ENCODE measurements at regions not wholly inside any gene's neighbourhood (a gene's known extent, or its start where the extent isn't known, plus 50 kb on each side); places are given as distances from the start of the nearest gene placed in this dataset.
"Not testable (repeated sequence)": the region's sequence is repeated elsewhere in the genome, so short reads cannot be mapped to it uniquely, and the experiment has no call there.

DNA sequence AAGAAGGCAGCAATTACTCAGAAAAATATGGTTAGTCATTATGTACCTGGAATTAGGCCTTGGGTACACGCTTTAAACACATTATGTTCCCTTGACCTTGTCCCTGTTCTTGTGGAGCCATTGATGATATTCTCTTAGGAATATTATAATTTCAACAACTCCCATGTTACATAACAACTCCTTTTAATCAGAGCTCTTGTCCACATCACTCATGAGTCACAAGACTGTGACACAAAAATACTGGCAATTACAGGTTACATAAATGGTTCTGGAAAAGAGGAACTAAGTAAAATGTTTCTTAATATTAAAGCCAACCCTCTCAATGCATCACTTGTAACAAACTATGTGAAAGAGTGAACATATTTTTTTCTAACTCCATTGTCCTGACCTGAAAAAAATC is 143.8 kb upstream of the PCLO start:
- ATAC-seq = no peak
- intact Hi-C loops (cut with DNase I, micrococcal nuclease) = no loop called here
- no peak for DNase-seq

DNA sequence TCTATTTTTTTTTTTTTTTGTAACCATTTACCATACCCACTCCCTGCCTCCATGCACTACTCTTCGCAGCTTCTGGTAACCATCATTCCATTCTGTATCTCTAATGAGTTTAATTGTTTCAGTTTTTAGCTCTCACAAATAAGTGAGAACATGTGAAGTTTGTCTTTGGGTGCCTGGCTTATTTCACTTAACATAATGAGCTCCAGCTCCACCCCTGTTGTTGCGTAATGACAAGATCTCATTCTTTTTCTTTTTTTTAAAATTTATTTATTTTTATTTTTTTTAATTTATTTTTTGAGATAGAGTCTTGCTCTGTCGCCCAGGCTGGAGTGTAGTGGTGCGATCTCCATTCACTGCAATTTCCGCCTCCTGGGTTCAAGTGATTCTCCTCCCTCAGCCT is 142.3 kb upstream of the PCLO start:
- intact Hi-C loops (cut with DNase I, micrococcal nuclease) = no loop called here
- DNase-seq (no peak), ATAC-seq (no peak)

DNA sequence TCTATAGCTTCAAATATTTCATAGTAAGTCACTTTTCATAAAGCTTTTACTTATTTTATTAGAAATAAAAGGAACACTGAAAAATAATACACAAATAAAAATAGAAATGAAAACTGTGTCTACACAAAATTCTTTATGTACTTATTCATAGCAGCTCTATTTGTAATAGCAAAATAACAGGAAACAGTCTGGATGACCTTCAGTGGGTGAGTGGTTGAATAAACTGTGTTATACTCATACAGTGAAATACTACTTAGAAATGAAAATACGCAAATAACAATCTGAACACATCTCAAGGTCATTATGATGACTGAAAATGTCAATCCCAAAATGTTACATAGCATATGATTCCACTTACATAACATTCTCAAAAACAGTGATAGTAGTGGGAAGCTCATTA is 138.7 kb upstream of the PCLO start:
- intact Hi-C loops (cut with DNase I, micrococcal nuclease) = no loop called here

DNA sequence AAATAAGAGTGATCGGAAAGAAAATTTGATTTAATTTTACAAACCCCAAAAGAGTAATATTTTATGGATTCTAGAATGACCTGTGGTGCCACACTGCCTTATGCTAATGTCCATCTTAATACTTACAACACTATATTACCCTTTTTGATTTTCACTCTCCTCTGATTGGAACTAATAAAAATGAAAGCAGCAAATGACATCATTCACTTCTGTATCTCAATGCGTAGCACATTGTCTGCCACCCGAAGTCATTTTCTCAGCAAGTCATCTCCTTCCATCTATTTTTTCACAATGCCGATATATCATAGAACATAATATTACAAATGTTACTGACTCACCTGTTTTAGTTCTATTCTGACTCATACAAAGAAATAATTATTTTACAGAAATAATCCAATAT is 127.5 kb upstream of the PCLO start:
- ATAC-seq (no peak), DNase-seq (no peak)
- intact Hi-C loops (cut with DNase I, micrococcal nuclease) = no loop called here

More for the DNA sequence above, 138.7 kb upstream of the PCLO start:
- DNase-seq (no peak), ATAC-seq (no peak)

DNA sequence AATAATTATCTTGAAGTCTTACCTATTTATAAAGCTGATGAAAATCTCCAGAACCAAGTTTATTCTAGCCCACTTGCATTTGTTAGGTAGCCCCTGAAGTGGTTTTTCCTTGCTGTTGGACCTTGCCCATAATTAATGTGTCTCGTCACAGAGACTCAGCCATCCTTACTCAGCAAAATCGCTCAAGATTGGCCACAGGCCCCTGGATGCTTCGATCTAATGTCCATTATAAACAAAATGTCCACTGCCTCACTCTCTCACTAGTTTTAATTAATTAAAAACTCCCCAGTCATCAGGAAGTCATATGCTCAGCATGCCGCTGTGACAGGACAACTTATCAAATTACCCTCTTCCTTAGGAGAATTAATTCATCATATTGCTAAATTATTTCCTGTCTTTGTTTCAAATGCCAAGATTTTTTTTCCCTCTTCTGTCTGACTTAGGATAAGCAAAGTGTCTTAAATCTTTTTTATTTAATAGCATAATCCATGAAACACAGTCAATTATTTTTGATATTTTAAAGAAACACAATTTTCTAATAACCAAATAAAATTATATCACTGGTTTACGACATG is 126.8 kb upstream of the PCLO start:
- intact Hi-C loops (cut with DNase I, micrococcal nuclease) = no loop called here
- DNase-seq (no peak), ATAC-seq (no peak)

DNA sequence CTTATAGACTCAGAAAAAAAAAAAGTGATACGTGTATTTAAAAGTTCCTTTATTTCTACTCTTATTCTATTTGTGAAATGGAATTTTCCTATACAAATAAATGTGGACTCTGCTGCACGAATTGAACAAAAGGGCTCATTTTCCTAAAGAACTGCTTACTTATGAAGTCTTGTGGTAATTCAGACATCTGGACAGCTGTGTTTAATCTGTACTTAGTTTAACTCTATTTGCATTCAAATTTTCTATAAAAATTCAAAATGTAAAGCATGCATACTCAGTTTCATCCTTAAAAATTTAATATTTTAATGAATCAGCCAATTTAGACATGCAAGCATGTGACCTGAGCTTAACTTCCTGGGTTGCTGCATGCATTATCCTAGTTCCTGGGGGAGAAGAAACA is 118.0 kb upstream of the PCLO start:
- intact Hi-C loops (cut with DNase I, micrococcal nuclease) = no loop called here
- DNase-seq = no peak
- ATAC-seq = no peak

DNA sequence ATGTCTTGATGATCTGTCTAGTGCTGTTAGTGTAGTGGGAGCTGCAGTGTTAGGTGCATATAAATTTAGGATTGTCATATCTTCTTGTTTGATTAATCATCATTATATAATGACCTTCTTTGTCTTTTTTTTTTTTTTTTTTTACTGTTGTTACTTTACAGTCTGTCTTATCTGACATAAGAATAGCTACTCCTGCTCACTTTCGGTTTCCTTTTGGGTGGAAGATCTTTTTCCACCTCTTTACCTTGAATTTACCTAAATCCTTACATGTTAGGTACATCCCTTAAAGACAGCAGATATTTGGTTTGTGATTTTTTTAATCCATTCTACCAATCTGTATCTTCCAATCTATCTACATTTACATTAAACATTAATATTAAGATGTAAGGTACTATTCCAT is 113.6 kb upstream of the PCLO start:
- intact Hi-C loops (cut with DNase I, micrococcal nuclease) = no loop called here
- ATAC-seq = no peak

DNA sequence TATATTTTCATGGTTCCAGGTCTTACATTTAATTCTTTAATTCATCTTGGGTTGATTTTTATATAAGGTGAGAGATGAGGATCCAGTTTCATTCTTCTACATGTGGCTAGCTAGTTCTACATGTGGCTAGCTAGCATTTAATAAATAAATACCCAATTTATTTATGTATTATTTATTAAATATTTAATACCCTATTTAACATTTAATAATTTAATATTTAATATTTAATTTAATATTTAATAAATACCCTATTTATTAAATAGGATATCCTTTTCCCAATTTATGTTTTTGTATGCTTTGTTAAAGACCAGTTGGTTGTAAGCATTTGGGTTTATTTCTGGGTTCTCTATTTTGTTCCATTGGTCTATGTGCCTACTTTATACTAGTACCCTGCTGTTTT is 111.0 kb upstream of the PCLO start:
- ATAC-seq (no peak), DNase-seq (no peak)
- intact Hi-C loops (cut with DNase I, micrococcal nuclease) = no loop called here

More for the DNA sequence above, 113.6 kb upstream of the PCLO start:
- no peak for DNase-seq

DNA sequence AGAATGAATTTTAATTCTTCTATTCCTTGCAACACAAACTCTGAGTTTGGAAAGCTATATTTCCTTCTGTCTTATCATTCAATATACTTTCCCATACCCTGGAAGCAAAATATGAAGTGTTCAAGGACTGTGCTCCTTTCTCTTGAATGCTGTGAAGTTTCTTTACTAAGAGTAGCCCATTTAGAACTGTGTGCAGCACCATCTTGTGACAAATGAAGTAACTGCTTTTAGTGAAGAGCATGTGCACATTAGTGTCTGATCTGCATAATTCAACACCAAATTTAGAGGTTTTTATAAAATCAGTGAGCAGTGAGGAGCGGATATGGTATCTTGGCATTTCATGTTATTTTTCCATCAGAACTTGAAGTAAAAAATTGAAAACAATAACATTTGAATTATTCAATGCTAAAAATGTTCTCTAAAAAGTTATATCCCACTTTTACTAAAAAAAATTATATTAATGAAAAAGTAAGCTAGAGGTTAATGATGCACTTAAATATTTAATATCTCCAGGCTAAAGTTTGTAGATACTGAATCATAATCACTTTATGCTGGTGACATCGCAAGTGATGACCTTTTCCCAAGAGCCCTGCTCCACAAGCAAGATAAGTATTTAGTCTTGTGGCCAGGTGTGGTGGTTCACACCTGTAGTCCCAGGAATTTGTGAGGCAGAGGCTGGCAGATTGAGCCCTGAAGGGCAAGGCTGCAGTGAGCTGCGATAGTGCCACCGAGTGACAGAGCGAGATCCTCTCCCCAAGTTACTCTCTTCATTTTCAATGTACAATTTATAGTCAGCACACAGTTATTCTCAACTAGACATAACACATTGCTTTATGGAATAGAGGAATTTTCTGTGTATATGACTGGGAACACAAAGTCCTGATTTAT is 108.8 kb upstream of the PCLO start:
- no peak for DNase-seq
- intact Hi-C loops (cut with DNase I, micrococcal nuclease) = no loop called here
- peak; percentile 67 for ATAC-seq

DNA sequence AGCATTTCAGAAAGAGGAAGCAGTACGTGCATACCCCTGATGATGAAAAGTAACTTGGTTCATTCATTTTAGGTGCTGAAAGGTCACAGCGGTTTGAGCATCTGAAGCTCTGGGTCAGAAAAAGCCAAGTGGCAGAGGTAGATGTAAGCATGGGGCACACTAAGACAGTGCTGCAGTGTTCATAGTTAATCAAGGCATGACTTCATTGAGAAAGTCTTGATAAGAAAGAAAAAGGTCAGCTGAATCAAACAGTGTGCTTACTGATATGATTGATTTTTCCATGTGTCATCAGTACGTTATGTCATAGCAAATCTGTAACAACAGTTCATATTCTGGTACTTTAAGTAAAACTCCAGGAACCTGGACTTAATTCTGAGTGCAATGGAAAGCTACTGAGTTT is 107.7 kb upstream of the PCLO start:
- intact Hi-C loops (cut with DNase I, micrococcal nuclease) = no loop called here
- ATAC-seq (no peak), DNase-seq (no peak)

DNA sequence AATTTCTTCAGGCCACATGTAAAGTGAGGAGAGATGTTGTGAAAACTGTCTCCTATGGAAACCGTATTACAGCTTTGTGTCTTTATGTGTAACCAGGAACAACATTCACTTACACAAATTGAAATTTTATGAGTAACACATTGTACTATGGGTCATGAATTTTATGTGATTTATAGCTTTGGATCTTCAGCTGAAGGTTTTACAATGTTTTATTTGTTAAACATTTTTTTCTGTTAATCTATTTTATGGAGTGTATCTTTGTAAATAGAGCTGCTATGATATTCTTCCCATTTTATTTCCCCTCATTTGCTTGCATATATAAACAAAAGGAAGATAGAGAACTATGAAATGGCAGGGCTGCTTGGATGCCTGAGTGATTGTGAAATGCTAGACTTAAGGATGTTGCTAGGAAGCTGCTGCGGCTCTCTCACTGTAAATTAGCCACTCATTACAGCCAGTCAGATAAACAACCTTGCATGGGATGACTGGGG is 104.5 kb upstream of the PCLO start:
- intact Hi-C loops (cut with DNase I, micrococcal nuclease) = no loop called here
- DNase-seq (no peak), ATAC-seq (peak; percentile 91)

DNA sequence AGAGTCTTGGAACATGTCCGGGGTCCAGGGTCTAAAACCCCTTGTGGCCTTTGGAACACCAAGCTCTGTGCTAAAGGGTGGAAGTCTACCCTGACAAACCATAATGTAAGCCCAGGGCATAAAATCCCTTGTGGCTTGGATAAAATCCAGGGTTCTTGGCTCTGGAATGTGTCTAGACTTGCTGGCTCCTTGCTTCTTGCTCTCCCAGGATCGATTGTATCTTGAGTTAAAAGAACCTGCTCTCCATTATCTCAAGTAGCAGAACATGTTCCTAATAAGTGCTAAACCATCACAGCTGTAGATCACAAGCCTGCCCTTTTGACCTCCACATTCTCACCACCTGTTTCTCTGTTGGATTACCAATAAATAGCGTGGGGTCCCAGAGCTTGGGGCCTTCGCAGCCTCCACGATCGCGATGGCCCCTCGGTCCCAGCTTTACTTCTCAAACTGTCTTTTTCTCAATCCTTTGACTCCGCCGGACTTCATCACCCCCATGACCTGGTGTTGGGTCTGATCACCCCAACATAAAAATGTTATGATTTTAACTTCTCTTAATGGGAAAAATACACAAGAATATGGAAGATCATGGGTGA is 100.9 kb upstream of the PCLO start:
- intact Hi-C loops (cut with DNase I, micrococcal nuclease); DNase-seq; ATAC-seq: not testable (repeated sequence)

DNA sequence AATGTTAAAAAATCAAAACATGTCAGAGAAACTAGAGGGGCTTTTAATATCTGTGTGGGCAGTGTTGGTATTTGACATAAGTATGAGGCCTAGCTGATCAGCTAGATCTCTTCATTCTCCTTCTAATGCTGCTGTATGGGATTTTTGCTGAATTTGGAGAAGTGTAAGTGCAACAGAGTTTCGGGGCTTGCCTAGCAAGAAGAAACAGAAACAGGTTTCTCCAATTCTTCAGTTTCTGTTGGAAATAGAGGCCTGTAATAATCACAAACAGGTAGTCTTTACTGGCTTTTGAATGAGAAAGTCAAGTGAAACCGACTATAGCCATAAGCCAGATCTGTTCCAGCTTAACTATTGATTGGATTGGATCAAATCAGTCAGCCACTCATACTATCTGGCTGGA is 96.4 kb upstream of the PCLO start:
- intact Hi-C loops (cut with DNase I, micrococcal nuclease) = no loop called here
- DNase-seq (no peak), ATAC-seq (no peak)

DNA sequence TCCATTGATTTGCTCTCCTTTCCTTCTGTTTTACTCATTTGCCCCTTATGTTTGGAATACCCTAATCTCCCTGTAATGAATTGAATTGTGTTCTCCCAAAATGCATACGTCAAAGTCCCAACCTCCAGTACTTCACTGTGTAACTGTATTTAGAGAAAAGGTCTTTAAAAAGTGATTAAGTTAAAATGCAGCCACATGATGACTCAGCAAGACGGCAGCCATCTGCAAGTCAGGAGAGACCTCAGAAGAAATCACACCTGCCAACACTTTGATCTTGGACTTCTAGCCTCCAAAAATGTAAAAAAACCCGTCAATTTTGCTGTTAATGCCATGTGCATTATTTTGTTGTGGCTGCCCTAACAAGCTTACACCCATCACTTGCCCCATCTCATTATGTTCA is 85.3 kb upstream of the PCLO start:
- DNase-seq (no peak), ATAC-seq (no peak)
- intact Hi-C loops (cut with DNase I, micrococcal nuclease) = no loop called here

DNA sequence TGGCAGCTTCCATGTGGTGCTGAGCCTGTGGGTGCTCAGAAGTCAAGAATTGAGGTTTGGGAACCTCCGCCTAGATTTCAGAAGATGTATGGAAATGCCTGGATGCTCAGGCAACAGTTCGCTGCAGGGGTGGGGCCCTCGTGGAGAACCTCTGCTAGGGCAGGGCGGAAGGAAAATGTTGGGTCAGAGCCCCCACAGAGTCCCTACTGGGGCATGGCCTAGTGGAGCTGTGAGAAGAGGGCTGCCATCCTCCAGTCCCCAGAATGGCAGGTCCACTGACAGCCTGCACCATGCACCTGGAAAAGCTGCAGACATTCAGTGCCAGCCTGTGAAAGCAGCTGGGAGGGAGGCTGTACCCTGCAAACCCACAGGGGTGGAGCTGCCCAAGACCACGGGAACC is 56.5 kb upstream of the PCLO start:
- DNase-seq; intact Hi-C loops (cut with DNase I, micrococcal nuclease); ATAC-seq: not testable (repeated sequence)

DNA sequence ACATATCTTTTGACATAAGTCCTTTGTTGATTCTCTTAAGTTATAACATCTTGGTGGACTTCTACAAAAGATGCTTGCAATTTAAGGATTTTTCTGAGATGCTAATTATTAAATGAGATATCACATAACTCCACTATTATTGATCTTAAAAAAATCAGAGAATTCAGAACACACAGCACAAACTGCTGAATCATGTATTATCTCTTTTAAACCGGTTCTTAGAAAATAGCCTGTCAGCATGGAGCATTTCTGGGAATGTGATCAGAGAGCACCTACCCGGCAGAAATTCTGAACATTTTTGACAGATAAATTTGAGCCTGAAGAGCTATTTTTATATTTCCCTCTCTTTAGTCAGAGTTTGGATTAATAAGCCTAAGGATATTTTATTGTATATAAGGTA is 50.2 kb upstream of the PCLO start:
- DNase-seq (no peak), ATAC-seq (no peak)
- intact Hi-C loops (cut with DNase I, micrococcal nuclease) = no loop called here

All from left colon (tissue), 2 donors.